Gastroesophageal sphincter (tissue), 3 donors: ENCODE measurements at regions not wholly inside any gene's neighbourhood (a gene's known extent, or its start where the extent isn't known, plus 50 kb on each side); places are given as distances from the start of the nearest gene placed in this dataset.

Source experiments
- POLR2AphosphoS5 ChIP-seq: sonication (generic); formaldehyde crosslinking; IDR thresholded peaks from one replicate; pipeline ENCODE4 v1.6.1; 2017; ENCODE audit warnings: antibody characterized with exemption
- TF ChIP-seq, protein P1 (sequence below), 4 experiments: fragments of 200-600 bp in 2 of 4; fragments of 450-650 bp in 2 of 4; sonication (generic) in 1 of 4; IDR thresholded peaks; one replicate each; pipeline ENCODE4 v1.5.1; 2017 to 2019; ENCODE audit warnings: antibody characterized with exemption in 4 of 4, mild to moderate bottlenecking in 2 of 4, moderate library complexity in 2 of 4

DNA sequence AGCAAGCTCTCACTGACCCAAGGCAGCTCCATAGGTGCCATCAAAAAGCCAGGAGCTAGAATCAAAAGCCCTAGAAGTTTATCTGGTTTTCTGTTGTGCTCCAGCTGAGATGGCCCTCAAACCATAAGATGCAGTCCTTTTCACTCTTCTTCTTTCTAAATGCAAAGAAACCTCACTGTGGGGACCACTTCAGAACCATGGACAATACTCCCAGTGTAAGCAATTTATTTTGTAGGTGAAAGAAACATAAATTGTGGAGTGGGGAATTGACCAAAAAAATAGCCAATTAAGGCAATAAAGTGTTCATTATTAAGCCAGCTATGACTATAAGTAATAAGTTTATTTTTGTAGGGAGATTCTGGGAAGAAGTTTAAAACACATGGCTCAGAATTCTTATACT is 1399.9 kb downstream of the PLA2G4A start:
- TF ChIP-seq POLR2AphosphoS5: no peak
- TF ChIP-seq, protein P1, sequence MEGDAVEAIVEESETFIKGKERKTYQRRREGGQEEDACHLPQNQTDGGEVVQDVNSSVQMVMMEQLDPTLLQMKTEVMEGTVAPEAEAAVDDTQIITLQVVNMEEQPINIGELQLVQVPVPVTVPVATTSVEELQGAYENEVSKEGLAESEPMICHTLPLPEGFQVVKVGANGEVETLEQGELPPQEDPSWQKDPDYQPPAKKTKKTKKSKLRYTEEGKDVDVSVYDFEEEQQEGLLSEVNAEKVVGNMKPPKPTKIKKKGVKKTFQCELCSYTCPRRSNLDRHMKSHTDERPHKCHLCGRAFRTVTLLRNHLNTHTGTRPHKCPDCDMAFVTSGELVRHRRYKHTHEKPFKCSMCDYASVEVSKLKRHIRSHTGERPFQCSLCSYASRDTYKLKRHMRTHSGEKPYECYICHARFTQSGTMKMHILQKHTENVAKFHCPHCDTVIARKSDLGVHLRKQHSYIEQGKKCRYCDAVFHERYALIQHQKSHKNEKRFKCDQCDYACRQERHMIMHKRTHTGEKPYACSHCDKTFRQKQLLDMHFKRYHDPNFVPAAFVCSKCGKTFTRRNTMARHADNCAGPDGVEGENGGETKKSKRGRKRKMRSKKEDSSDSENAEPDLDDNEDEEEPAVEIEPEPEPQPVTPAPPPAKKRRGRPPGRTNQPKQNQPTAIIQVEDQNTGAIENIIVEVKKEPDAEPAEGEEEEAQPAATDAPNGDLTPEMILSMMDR (IDR thresholded peaks at IDR 0.05): no peak
